Progenitor cell of endocrine pancreas (in vitro differentiated cells): ENCODE measurements at regions not wholly inside any gene's neighbourhood (a gene's known extent, or its start where the extent isn't known, plus 50 kb on each side); places are given as distances from the start of the nearest gene placed in this dataset.
"Not testable (repeated sequence)": the region's sequence is repeated elsewhere in the genome, so short reads cannot be mapped to it uniquely, and the experiment has no call there.

Experiments
- DNase-seq: peaks from one replicate; pipeline ENCODE4 v3.0.0; 2021; ENCODE audit warnings: low spot score; ENCODE audit not compliant: unreplicated experiment
- H3K27ac Mint-ChIP-seq: 2 replicates; pipeline ENCODE4 v1.8.0; 2021; ENCODE audit warnings: mild to moderate bottlenecking, moderate library complexity, mixed read lengths
- H3K27me3 Mint-ChIP-seq: 2 replicates; pipeline ENCODE4 v1.8.0; 2021; ENCODE audit warnings: mixed read lengths
- H3K36me3 Mint-ChIP-seq: 2 replicates; pipeline ENCODE4 v1.8.0; 2022; ENCODE audit warnings: mixed read lengths; ENCODE audit not compliant: insufficient read depth
- H3K4me1 Mint-ChIP-seq: 2 replicates; pipeline ENCODE4 v1.8.0; 2021; ENCODE audit warnings: low read depth, mixed read lengths
- H3K4me3 Mint-ChIP-seq: 2 replicates; pipeline ENCODE4 v1.8.0; 2021; ENCODE audit warnings: low read depth, mild to moderate bottlenecking, moderate library complexity, mixed read lengths
- H3K9me3 Mint-ChIP-seq: 2 replicates; pipeline ENCODE4 v1.8.0; 2021; ENCODE audit warnings: low read depth, mixed read lengths
- TF ChIP-seq, protein P1 (sequence below): fragments of 200-600 bp; sonication (generic); IDR thresholded peaks from one replicate; pipeline ENCODE4 v1.5.0; 2021; ENCODE audit warnings: antibody characterized with exemption, mild to moderate bottlenecking; ENCODE audit not compliant: unreplicated experiment

GRCh38 chrX:47749185-47749967 lies 87.3 kb upstream of the ZNF81 start:
- no peaks in the 10 kb centered on the region for H3K36me3 Mint-ChIP-seq
- no peak for DNase-seq
- no peaks in the 10 kb centered on the region for H3K4me1 Mint-ChIP-seq

DNA sequence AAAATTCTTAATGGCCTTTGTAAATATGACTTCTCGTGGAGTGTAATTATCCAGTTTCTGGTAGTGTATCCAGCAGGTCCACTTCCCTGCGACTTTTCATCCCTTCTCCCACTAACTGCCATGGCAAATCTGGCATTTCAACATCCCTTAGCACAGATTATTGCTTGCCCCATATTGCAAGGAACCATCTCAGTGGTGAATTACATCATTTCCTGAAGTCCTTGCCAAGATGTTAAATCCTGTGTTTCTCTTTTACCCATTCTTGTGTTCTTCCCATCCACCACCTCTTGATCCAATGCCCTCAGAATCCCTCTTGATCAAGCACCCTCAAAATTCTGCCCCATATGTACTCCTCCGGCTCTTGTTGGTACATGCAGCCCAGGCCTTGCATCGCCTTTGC lies 88.1 kb upstream of the ZNF81 start:
- H3K36me3 Mint-ChIP-seq, result no peaks in the 10 kb centered on the region

More at GRCh38 chrX:47749185-47749967, 87.3 kb upstream of the ZNF81 start:
- Mint-ChIP-seq H3K9me3 (peaks cover 8% of the 10 kb centered on the region), H3K4me3 (no peak overlapping the region), H3K27me3 (no peaks in the 10 kb centered on the region), H3K27ac (no peak overlapping the region)
- TF ChIP-seq, protein P1, sequence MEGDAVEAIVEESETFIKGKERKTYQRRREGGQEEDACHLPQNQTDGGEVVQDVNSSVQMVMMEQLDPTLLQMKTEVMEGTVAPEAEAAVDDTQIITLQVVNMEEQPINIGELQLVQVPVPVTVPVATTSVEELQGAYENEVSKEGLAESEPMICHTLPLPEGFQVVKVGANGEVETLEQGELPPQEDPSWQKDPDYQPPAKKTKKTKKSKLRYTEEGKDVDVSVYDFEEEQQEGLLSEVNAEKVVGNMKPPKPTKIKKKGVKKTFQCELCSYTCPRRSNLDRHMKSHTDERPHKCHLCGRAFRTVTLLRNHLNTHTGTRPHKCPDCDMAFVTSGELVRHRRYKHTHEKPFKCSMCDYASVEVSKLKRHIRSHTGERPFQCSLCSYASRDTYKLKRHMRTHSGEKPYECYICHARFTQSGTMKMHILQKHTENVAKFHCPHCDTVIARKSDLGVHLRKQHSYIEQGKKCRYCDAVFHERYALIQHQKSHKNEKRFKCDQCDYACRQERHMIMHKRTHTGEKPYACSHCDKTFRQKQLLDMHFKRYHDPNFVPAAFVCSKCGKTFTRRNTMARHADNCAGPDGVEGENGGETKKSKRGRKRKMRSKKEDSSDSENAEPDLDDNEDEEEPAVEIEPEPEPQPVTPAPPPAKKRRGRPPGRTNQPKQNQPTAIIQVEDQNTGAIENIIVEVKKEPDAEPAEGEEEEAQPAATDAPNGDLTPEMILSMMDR, result no peak

DNA sequence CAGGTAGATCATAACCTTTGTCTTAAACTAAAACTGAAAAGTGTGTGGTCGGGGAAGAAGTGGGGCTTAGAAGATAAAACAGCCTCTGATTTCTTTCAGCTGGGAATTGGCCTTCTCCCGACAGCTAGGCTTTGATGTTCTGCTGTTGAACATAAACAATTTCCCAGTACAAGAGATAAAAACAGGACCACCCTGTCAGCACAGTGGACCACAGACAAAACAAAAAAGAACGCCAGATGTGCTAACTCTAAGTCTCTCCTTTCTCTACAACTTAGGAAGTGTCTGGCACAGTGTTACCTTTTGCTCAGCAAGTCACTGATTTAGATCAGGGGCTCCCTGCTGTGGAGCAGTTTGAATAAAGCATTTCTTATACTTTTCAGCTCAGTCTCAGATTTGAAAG lies 87.5 kb upstream of the UXT start:
- TF ChIP-seq, protein P1, result no peak
- H3K27ac Mint-ChIP-seq, result no peak overlapping the region
- DNase-seq, result no peak
- no peaks in the 10 kb centered on the region for H3K36me3 Mint-ChIP-seq
- no peaks in the 10 kb centered on the region for H3K4me1 Mint-ChIP-seq
- no peaks in the 10 kb centered on the region for H3K27me3 Mint-ChIP-seq
- peaks cover 13% of the 10 kb centered on the region for H3K9me3 Mint-ChIP-seq
- no peak overlapping the region for H3K4me3 Mint-ChIP-seq

More for the DNA sequence above, 88.1 kb upstream of the ZNF81 start:
- Mint-ChIP-seq H3K4me1 (no peaks in the 10 kb centered on the region), H3K9me3 (peaks cover 8% of the 10 kb centered on the region), H3K27me3 (no peaks in the 10 kb centered on the region), H3K4me3 (no peak overlapping the region), H3K27ac (no peak overlapping the region)
- no peak for DNase-seq
- TF ChIP-seq, protein P1, result no peak

- H3K36me3 Mint-ChIP-seq, result no peaks in the 10 kb centered on the region
- H3K27ac Mint-ChIP-seq, result no peak overlapping the region
- H3K4me1 Mint-ChIP-seq, result no peaks in the 10 kb centered on the region
- TF ChIP-seq, protein P1, result no peak
- H3K9me3 Mint-ChIP-seq, result peaks cover 13% of the 10 kb centered on the region
- no peak overlapping the region for H3K4me3 Mint-ChIP-seq
- no peak for DNase-seq
- no peaks in the 10 kb centered on the region for H3K27me3 Mint-ChIP-seq
Observed at GRCh38 chrX:47745416-47745815, 86.4 kb upstream of the UXT start.

GRCh38 chrX:47743504-47743903 lies 84.5 kb upstream of the UXT start:
- no peak for DNase-seq
- TF ChIP-seq, protein P1, result no peak
- Mint-ChIP-seq H3K36me3 (no peaks in the 10 kb centered on the region), H3K27ac (no peak overlapping the region), H3K27me3 (no peaks in the 10 kb centered on the region), H3K4me1 (no peaks in the 10 kb centered on the region), H3K9me3 (peaks cover 13% of the 10 kb centered on the region), H3K4me3 (no peak overlapping the region)

DNA sequence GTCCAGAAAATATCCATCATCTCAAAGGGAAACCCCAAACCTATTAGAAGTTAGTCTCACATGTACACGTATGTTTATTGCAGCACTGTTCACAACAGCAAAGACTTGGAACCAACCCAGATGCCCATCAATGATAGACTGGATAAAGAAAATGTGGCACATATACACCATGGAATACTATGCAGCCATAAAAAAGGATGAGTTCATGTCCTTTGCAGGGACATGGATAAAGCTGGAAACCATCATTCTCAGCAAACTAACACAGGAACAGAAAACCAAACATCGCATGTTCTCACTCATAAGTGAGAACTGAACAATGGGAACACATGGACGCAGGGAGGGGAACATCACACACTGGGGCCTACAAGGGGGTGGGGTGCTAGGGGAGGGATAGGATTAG lies 79.9 kb upstream of the UXT start:
- H3K36me3 Mint-ChIP-seq, H3K4me3 Mint-ChIP-seq, H3K27me3 Mint-ChIP-seq, H3K4me1 Mint-ChIP-seq, H3K27ac Mint-ChIP-seq, DNase-seq, H3K9me3 Mint-ChIP-seq: not testable (repeated sequence)
